Neural cell (in vitro differentiated cells): ENCODE measurements at regions not wholly inside any gene's neighbourhood (a gene's known extent, or its start where the extent isn't known, plus 50 kb on each side); places are given as distances from the start of the nearest gene placed in this dataset.

ENCODE experiments used
- H2AFZ ChIP-seq: fragments of 200-600, 300-800 bp; sonication (generic), shearing (Covaris generic); 2 replicates; pipeline ENCODE4 v1.6.0; 2014; ENCODE audit warnings: low read depth, mild to moderate bottlenecking, antibody characterized with exemption, low read length, moderate library complexity
- H3F3A ChIP-seq: fragments of 200-600 bp; shearing (Covaris generic); 2 replicates; pipeline ENCODE4 v1.6.1; 2016; ENCODE audit warnings: mild to moderate bottlenecking, moderate library complexity, mixed read lengths, antibody characterized with exemption, low read length; ENCODE audit not compliant: insufficient read depth, poor library complexity, severe bottlenecking
- H3K27ac ChIP-seq: fragments of 200-600, 300-800 bp; sonication (generic), shearing (Covaris generic); 2 replicates; pipeline ENCODE4 v1.5.1; 2014; ENCODE audit warnings: mild to moderate bottlenecking, low read length, moderate library complexity
- H3K27me3 ChIP-seq: fragments of 300-800, 200-600 bp; sonication (generic), shearing (Covaris generic); 2 replicates; pipeline ENCODE4 v1.6.0; 2014; ENCODE audit warnings: mild to moderate bottlenecking, low read depth, low read length, moderate library complexity; ENCODE audit not compliant: insufficient read depth
- H3K36me3 ChIP-seq: fragments of 300-800, 200-600 bp; sonication (generic), shearing (Covaris generic); 2 replicates; pipeline ENCODE4 v1.5.1; 2014; ENCODE audit warnings: mild to moderate bottlenecking, antibody characterized with exemption, low read length, moderate library complexity; ENCODE audit not compliant: insufficient read depth
- H3K4me2 ChIP-seq: fragments of 300-800, 200-600 bp; sonication (generic), shearing (Covaris generic); 2 replicates; pipeline ENCODE4 v1.6.0; 2014; ENCODE audit warnings: mild to moderate bottlenecking, low read length
- H3K4me3 ChIP-seq: fragments of 300-800, 200-600 bp; sonication (generic), shearing (Covaris generic); 2 replicates; pipeline ENCODE4 v1.5.1; 2014; ENCODE audit warnings: mild to moderate bottlenecking, low read length, moderate library complexity
- H3K79me2 ChIP-seq: fragments of 200-600 bp; shearing (Covaris generic); replicated peaks from 2 replicates; pipeline ENCODE4 v1.6.0; 2014; ENCODE audit warnings: mild to moderate bottlenecking, low read length, moderate library complexity; ENCODE audit not compliant: insufficient read depth
- H3K9ac ChIP-seq: fragments of 300-800, 200-600 bp; sonication (generic), shearing (Covaris generic); 2 replicates; pipeline ENCODE4 v1.6.1; 2016; ENCODE audit warnings: mild to moderate bottlenecking, low read length, mixed read lengths
- H3K9me2 ChIP-seq: fragments of 200-600 bp; shearing (Covaris generic); 2 replicates; pipeline ENCODE4 v1.6.1; 2016; ENCODE audit warnings: mild to moderate bottlenecking, low read length, mixed read lengths; ENCODE audit not compliant: insufficient read depth
- H3K9me3 ChIP-seq: fragments of 200-600, 300-800 bp; sonication (generic), shearing (Covaris generic); 2 replicates; pipeline ENCODE4 v1.6.1; 2016; ENCODE audit warnings: mild to moderate bottlenecking, mixed run types, low read length, moderate library complexity, mixed read lengths
- H4K20me1 ChIP-seq: fragments of 200-600 bp; shearing (Covaris generic); 2 replicates; pipeline ENCODE4 v1.6.1; 2016; ENCODE audit warnings: mild to moderate bottlenecking, mixed run types; ENCODE audit not compliant: insufficient read depth
- EP300 ChIP-seq: fragments of 450-650 bp; conservative IDR thresholded peaks from 2 replicates; pipeline ENCODE4 v1.6.1; 2014; ENCODE audit warnings: antibody characterized with exemption, mild to moderate bottlenecking, moderate library complexity; ENCODE audit not compliant: poor library complexity, severe bottlenecking
- EZH2 ChIP-seq: fragments of 200-600, 300-800 bp; shearing (Covaris generic), sonication (generic); IDR thresholded peaks from 2 replicates; pipeline ENCODE4 v1.6.1; 2014; ENCODE audit warnings: antibody characterized with exemption, low read length, borderline replicate concordance, mild to moderate bottlenecking; ENCODE audit not compliant: insufficient read depth, poor library complexity, severe bottlenecking
- MXI1 ChIP-seq: fragments of 450-650 bp; conservative IDR thresholded peaks from 2 replicates; pipeline ENCODE4 v1.6.1; 2014; ENCODE audit warnings: antibody characterized with exemption, mild to moderate bottlenecking; ENCODE audit not compliant: poor library complexity, severe bottlenecking
- POLR2AphosphoS5 ChIP-seq: IDR thresholded peaks from 2 replicates; pipeline ENCODE4 v1.6.1; 2012
- RAD21 ChIP-seq: fragments of 450-650 bp; conservative IDR thresholded peaks from 2 replicates; pipeline ENCODE4 v1.6.1; 2014; ENCODE audit warnings: antibody characterized with exemption, mild to moderate bottlenecking, moderate library complexity
- SMC3 ChIP-seq: fragments of 450-650 bp; conservative IDR thresholded peaks from 2 replicates; pipeline ENCODE4 v1.6.1; 2014; ENCODE audit warnings: antibody characterized with exemption, mild to moderate bottlenecking, moderate library complexity; ENCODE audit not compliant: poor library complexity
- TAF1 ChIP-seq: IDR thresholded peaks from 2 replicates; pipeline ENCODE4 v1.6.1; 2012; ENCODE audit warnings: low read depth
- TF ChIP-seq, protein P1 (sequence below): fragments of 450-650 bp; IDR thresholded peaks from 2 replicates; pipeline ENCODE4 v1.5.1; 2014; ENCODE audit warnings: antibody characterized with exemption, mild to moderate bottlenecking, moderate library complexity; ENCODE audit not compliant: poor library complexity, severe bottlenecking
- TF ChIP-seq, protein P2 (sequence below): IDR thresholded peaks from 2 replicates; pipeline ENCODE4 v1.6.1; 2012; ENCODE audit warnings: borderline replicate concordance

DNA sequence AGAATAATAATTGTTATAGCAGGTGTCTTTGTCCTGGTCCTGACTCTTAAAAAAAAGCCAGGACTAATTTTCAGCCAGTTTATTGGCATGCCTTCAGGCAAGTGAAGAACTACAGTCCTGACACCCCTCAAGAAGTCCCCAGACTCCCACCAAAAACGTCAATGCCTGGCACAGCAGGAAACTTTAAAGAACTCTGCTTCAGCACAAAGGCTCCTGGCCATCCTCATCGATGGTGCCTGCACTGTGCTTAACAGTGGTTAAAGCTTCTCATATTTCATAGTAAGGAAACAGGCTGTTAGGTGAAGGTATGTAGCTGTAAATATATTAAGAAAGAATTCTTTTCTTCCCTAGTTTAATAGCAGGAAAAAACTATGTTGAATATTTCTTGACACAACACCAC is 280.1 kb upstream of the PUM3 start:
- Histone ChIP-seq H3F3A (no peaks in the 10 kb centered on the region), H3K9me3 (no peaks in the 10 kb centered on the region), H3K27me3 (no peaks in the 10 kb centered on the region), H3K9ac (no peak overlapping the region), H3K9me2 (no peaks in the 10 kb centered on the region), H4K20me1 (no peaks in the 10 kb centered on the region), H3K36me3 (no peaks in the 10 kb centered on the region), H2AFZ (no peak overlapping the region), H3K27ac (no peak overlapping the region), H3K4me3 (no peak overlapping the region), H3K79me2 (no peaks in the 10 kb centered on the region), H3K4me2 (no peak overlapping the region)
- TF ChIP-seq RAD21 (no peak), MXI1 (no peak), EP300 (no peak), EZH2 (no peak), SMC3 (no peak), POLR2AphosphoS5 (no peak), TAF1 (no peak)
- TF ChIP-seq, protein P1, sequence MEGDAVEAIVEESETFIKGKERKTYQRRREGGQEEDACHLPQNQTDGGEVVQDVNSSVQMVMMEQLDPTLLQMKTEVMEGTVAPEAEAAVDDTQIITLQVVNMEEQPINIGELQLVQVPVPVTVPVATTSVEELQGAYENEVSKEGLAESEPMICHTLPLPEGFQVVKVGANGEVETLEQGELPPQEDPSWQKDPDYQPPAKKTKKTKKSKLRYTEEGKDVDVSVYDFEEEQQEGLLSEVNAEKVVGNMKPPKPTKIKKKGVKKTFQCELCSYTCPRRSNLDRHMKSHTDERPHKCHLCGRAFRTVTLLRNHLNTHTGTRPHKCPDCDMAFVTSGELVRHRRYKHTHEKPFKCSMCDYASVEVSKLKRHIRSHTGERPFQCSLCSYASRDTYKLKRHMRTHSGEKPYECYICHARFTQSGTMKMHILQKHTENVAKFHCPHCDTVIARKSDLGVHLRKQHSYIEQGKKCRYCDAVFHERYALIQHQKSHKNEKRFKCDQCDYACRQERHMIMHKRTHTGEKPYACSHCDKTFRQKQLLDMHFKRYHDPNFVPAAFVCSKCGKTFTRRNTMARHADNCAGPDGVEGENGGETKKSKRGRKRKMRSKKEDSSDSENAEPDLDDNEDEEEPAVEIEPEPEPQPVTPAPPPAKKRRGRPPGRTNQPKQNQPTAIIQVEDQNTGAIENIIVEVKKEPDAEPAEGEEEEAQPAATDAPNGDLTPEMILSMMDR, result no peak
- TF ChIP-seq, protein P2, sequence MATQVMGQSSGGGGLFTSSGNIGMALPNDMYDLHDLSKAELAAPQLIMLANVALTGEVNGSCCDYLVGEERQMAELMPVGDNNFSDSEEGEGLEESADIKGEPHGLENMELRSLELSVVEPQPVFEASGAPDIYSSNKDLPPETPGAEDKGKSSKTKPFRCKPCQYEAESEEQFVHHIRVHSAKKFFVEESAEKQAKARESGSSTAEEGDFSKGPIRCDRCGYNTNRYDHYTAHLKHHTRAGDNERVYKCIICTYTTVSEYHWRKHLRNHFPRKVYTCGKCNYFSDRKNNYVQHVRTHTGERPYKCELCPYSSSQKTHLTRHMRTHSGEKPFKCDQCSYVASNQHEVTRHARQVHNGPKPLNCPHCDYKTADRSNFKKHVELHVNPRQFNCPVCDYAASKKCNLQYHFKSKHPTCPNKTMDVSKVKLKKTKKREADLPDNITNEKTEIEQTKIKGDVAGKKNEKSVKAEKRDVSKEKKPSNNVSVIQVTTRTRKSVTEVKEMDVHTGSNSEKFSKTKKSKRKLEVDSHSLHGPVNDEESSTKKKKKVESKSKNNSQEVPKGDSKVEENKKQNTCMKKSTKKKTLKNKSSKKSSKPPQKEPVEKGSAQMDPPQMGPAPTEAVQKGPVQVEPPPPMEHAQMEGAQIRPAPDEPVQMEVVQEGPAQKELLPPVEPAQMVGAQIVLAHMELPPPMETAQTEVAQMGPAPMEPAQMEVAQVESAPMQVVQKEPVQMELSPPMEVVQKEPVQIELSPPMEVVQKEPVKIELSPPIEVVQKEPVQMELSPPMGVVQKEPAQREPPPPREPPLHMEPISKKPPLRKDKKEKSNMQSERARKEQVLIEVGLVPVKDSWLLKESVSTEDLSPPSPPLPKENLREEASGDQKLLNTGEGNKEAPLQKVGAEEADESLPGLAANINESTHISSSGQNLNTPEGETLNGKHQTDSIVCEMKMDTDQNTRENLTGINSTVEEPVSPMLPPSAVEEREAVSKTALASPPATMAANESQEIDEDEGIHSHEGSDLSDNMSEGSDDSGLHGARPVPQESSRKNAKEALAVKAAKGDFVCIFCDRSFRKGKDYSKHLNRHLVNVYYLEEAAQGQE, result no peak

- Histone ChIP-seq H3K4me2 (no peak overlapping the region), H3K36me3 (no peaks in the 10 kb centered on the region), H4K20me1 (no peaks in the 10 kb centered on the region), H2AFZ (no peak overlapping the region), H3K79me2 (no peaks in the 10 kb centered on the region), H3K27me3 (no peaks in the 10 kb centered on the region), H3K4me3 (no peak overlapping the region), H3F3A (no peaks in the 10 kb centered on the region), H3K9ac (no peak overlapping the region), H3K9me2 (no peaks in the 10 kb centered on the region), H3K27ac (no peak overlapping the region), H3K9me3 (peaks cover 9% of the 10 kb centered on the region)
- TF ChIP-seq EP300 (no peak), MXI1 (no peak), TAF1 (no peak), POLR2AphosphoS5 (no peak), SMC3 (no peak), EZH2 (no peak), RAD21 (no peak)
- TF ChIP-seq, protein P1, result no peak
- TF ChIP-seq, protein P2, result no peak
These were observed 274.2 kb upstream of the PUM3 start for GRCh38 chr9:3118081-3118480.
